D721Med (cell line): ENCODE measurements at regions not wholly inside any gene's neighbourhood (a gene's known extent, or its start where the extent isn't known, plus 50 kb on each side); places are given as distances from the start of the nearest gene placed in this dataset.

Source experiments
- DNase-seq: peaks from one replicate; pipeline ENCODE4 v3.0.0; 2011; ENCODE audit warnings: low spot score; ENCODE audit not compliant: insufficient read length
- FAIRE-seq: peaks from 2 replicates; lab custom pipeline; 2011; peaks lifted over from hg19 to GRCh38; lab: Jason Lieb, UNC
- TF ChIP-seq, protein P1 (sequence below): IDR thresholded peaks from 2 replicates; pipeline ENCODE4 v1.5.1; 2012; ENCODE audit warnings: mild to moderate bottlenecking, control low read depth; ENCODE audit not compliant: insufficient read depth; ENCODE audit errors: missing control alignments

- TF ChIP-seq, protein P1, sequence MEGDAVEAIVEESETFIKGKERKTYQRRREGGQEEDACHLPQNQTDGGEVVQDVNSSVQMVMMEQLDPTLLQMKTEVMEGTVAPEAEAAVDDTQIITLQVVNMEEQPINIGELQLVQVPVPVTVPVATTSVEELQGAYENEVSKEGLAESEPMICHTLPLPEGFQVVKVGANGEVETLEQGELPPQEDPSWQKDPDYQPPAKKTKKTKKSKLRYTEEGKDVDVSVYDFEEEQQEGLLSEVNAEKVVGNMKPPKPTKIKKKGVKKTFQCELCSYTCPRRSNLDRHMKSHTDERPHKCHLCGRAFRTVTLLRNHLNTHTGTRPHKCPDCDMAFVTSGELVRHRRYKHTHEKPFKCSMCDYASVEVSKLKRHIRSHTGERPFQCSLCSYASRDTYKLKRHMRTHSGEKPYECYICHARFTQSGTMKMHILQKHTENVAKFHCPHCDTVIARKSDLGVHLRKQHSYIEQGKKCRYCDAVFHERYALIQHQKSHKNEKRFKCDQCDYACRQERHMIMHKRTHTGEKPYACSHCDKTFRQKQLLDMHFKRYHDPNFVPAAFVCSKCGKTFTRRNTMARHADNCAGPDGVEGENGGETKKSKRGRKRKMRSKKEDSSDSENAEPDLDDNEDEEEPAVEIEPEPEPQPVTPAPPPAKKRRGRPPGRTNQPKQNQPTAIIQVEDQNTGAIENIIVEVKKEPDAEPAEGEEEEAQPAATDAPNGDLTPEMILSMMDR = no peak
- FAIRE-seq = no peak
Measured at GRCh38 chr9:87803166-87803565, 77.2 kb downstream of the CTSL start.

DNA sequence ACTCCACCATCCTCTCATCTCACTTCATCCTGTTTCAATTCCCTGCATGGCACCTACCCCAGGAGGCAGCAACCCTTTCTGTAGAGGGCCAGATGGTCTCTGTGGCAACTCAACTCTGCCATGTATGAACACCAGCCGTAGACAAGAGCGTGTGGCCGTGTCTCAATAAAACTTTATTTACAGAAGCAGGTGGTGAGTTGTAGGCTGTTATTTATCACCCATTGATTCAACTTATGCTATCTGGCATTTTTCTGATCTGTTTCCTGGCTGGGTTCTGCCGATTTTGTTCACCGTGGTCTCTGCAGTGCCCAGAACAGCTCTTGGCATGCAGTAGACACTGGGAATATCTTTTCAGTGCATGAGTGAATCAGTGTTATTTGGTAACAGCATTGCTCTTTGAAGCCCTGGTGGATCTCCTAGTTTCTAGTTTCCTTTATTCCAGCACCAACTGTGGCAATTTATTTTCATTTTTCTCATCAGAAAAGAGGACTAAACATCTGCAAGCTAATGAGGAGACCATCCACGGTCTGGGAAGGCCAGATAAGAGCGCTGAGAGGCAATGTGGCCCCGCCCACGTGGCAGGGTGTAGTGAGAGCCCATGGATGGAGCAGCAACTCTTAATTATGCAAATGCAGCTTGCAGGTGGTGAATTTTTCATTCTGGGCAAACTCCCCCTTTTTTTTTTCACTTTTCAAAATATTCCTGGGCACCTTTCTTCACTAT, 77.9 kb downstream of the CTSL start:
- TF ChIP-seq, protein P1 = no peak
- FAIRE-seq (no peak), DNase-seq (no peak)

More at GRCh38 chr9:87803166-87803565, 77.2 kb downstream of the CTSL start:
- no peak for DNase-seq

DNA sequence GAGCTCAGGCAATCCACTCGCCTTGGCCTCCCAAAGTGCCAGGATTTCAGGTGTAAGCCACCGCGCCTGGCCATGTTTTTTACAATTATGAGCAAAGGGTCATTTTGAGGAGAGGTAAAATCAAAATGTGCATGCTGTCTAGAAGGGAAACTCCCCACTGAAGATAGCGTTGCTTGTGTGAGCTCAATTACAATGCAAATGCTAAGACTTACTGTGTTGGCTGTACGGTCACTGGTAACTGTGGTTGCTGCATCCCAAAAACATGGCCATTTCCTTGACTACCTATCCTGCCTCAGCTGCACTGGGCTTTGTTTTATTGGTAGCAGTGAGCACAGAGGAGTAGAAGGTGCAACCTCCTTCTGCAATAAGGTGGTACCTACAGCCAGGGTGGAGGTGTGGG, 77.4 kb upstream of the SPATA31E1 start:
- TF ChIP-seq, protein P1 = no peak
- FAIRE-seq (no peak), DNase-seq (no peak)

DNA sequence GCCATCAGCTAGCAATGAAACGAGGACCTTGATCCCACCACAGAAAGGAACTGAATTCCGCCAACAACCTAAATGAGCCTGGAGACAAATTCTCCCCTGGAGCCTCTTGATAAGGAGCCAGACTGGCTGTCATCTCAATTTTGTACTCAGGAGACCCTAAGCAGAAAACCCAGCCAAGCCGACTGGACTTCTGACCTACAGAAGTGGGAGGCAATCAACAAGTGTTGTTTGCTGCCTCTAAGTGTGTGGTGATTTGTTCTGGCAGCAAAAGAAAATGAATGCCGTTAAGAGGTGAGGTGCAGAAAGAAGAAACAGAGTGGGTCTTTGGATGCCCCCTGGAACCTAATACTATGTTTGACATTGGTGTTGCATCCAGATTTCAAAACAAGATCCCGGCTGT, 72.7 kb upstream of the SPATA31E1 start:
- FAIRE-seq = no peak
- TF ChIP-seq, protein P1 = no peak

DNA sequence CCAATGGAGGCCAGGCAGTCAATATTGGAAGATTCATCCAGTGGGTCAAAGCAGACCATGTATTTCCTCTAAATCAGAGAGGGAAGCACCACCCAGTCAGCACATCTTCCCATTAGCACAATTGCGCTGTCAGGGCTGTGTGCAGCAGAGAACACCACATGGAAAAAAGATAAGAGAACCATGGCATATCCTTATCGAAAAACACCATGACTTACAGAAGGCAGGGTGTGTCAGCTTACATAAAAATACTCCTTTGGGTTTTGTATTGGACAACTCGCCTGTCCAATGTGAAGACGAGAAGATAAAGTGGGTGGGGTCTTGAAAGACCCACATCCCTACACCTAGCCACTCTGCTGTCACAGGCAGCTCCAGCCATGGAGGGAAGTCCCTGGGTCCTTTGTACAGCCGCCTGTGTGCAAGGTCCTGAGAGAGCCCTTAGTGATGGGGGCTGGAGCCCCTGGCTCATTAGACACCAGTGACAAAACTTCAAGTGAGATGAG, 71.9 kb upstream of the SPATA31E1 start:
- TF ChIP-seq, protein P1 = no peak
- FAIRE-seq (no peak), DNase-seq (no peak)

More for the DNA sequence above, 72.7 kb upstream of the SPATA31E1 start:
- no peak for DNase-seq

DNA sequence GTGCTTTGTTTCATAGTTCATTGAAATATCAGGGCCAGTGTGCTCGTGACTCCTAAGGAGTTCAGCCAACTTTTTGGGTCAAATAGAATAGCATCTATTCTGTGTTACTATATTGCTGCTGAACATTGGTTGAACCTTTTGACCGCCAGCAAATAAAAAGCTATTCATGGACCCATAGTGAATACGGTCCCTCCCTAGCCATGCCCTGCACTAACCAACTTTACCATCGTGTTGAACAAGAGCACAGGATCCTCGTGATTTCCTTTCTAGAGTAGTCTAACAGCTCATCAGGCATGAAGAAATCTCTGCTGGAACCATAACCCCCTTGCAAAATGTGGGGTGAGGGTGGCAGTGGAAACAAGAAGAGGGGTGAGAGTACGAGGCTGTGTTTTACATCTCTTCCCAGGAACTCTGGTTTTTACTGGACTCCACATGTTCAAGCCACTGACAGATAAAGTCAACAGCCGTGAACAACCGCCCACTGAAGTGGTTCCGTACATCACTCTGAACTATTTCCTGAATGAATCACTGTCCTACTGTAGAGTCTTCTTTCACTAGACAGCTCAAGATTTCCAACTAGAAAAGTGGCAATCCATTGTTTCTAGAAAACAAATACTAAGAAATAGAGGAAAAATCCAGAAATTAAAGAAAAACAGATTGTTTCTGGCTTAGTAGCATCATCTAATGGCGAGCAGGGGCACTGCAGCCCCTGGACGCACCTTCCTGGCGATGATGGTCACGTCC, 70.1 kb upstream of the SPATA31E1 start:
- TF ChIP-seq, protein P1 = peak; percentile 53
- no peak for FAIRE-seq
- DNase-seq = no peak
